Breast epithelium (tissue), 4 donors: ENCODE measurements at regions not wholly inside any gene's neighbourhood (a gene's known extent, or its start where the extent isn't known, plus 50 kb on each side); places are given as distances from the start of the nearest gene placed in this dataset.

Source experiments
- DNase-seq, 2 donors: peaks; one replicate each; pipeline ENCODE4 v3.0.0-alpha.2; 2019; ENCODE audit warnings: low spot score in 2 of 2
- H3K27ac ChIP-seq, 2 donors: fragments of 200-600 bp; sonication (generic) in 1 of 2; one replicate each; pipeline ENCODE4 v1.5.1; 2016 to 2019; ENCODE audit warnings: mild to moderate bottlenecking in 1 of 2
- H3K27me3 ChIP-seq, 2 donors: fragments of 200-600 bp; sonication (generic) in 1 of 2; one replicate each; pipeline versions ENCODE4 v1.5.1 to v1.6.0; 2017 to 2019; ENCODE audit warnings: control low read depth in 1 of 2, mild to moderate bottlenecking in 1 of 2
- H3K36me3 ChIP-seq: fragments of 200-600 bp; one replicate; pipeline ENCODE4 v1.5.1; 2019
- H3K4me1 ChIP-seq, 2 donors: fragments of 200-600 bp; sonication (generic); one replicate each; pipeline ENCODE4 v1.5.1; 2016 to 2019; ENCODE audit warnings: control low read depth in 1 of 2
- H3K4me3 ChIP-seq, 3 donors: fragments of 200-600 bp; sonication (generic); 1 replicate in 2 of 3; 2 replicates in 1 of 3; pipeline ENCODE4 v1.5.1; 2016 to 2019; ENCODE audit warnings: mild to moderate bottlenecking in 3 of 3, moderate library complexity in 2 of 3
- H3K9me3 ChIP-seq, 2 donors: fragments of 200-600 bp; sonication (generic) in 1 of 2; one replicate each; pipeline ENCODE4 v1.5.1; 2016 to 2019; ENCODE audit warnings: control low read depth in 1 of 2
- CTCF ChIP-seq, 3 donors: fragments of 450-650 bp; IDR thresholded peaks; one replicate each; pipeline ENCODE4 v1.5.1; 2016 to 2017; ENCODE audit warnings: antibody characterized with exemption in 3 of 3, mild to moderate bottlenecking in 3 of 3, moderate library complexity in 3 of 3
- POLR2A ChIP-seq: fragments of 450-650 bp; IDR thresholded peaks from one replicate; pipeline ENCODE4 v1.6.1; 2016; ENCODE audit warnings: antibody characterized with exemption, mild to moderate bottlenecking, moderate library complexity
- POLR2AphosphoS5 ChIP-seq, 3 donors: sonication (generic); formaldehyde crosslinking; IDR thresholded peaks; one replicate each; pipeline ENCODE4 v1.6.1; 2017; ENCODE audit warnings: antibody characterized with exemption in 3 of 3
- intact Hi-C: fragments of 100-400 bp; cut with DNase I; formaldehyde crosslinking; loops from one replicate; pipeline ENCODE4 v1.15.1; 2023; ENCODE audit warnings: low total_unique reads

GRCh38 chr2:67216881-67217280 lies 180.3 kb upstream of the ETAA1 start:
- DNase-seq: no peak
- TF ChIP-seq POLR2A (no peak), POLR2AphosphoS5 (IDR thresholded peaks at IDR 0.05) (no peak), CTCF (IDR thresholded peaks at IDR 0.05) (no peak)
- no peaks in the 10 kb centered on the region for H3K4me1 ChIP-seq
- H3K9me3 ChIP-seq: no peaks in the 10 kb centered on the region
- intact Hi-C loops: no loop called here
- no peaks in the 10 kb centered on the region for H3K27me3 ChIP-seq
- no peaks in the 10 kb centered on the region for H3K36me3 ChIP-seq
- H3K4me3 ChIP-seq: no peak overlapping the region
- H3K27ac ChIP-seq: no peak overlapping the region

GRCh38 chr2:67217398-67217797 lies 179.7 kb upstream of the ETAA1 start:
- Histone ChIP-seq H3K4me1 (no peaks in the 10 kb centered on the region), H3K27ac (no peak overlapping the region), H3K9me3 (no peaks in the 10 kb centered on the region), H3K4me3 (no peak overlapping the region), H3K36me3 (no peaks in the 10 kb centered on the region), H3K27me3 (no peaks in the 10 kb centered on the region)
- intact Hi-C loops: no loop called here
- no peak for DNase-seq
- no peak for TF ChIP-seq POLR2A
- TF ChIP-seq CTCF (IDR thresholded peaks at IDR 0.05): no peak
- TF ChIP-seq POLR2AphosphoS5 (IDR thresholded peaks at IDR 0.05): no peak

GRCh38 chr2:67218056-67218455 lies 179.1 kb upstream of the ETAA1 start:
- Histone ChIP-seq H3K36me3 (no peaks in the 10 kb centered on the region), H3K4me1 (no peaks in the 10 kb centered on the region), H3K4me3 (no peak overlapping the region), H3K27me3 (no peaks in the 10 kb centered on the region), H3K27ac (no peak overlapping the region), H3K9me3 (no peaks in the 10 kb centered on the region)
- intact Hi-C loops: no loop called here
- TF ChIP-seq CTCF (IDR thresholded peaks at IDR 0.05): no peak
- no peak for TF ChIP-seq POLR2A
- no peak for TF ChIP-seq POLR2AphosphoS5 (IDR thresholded peaks at IDR 0.05)
- no peak for DNase-seq

GRCh38 chr2:67219651-67220050 lies 177.5 kb upstream of the ETAA1 start:
- Histone ChIP-seq H3K9me3 (no peaks in the 10 kb centered on the region), H3K36me3 (no peaks in the 10 kb centered on the region), H3K4me1 (no peaks in the 10 kb centered on the region), H3K27ac (no peak overlapping the region), H3K27me3 (no peaks in the 10 kb centered on the region), H3K4me3 (no peak overlapping the region)
- intact Hi-C loops: loop anchor here (2.0 kb wide), 1 partner anchor 27 kb away; no protein-coding TSS in a partner anchor
- TF ChIP-seq POLR2AphosphoS5 (IDR thresholded peaks at IDR 0.05): no peak
- no peak for TF ChIP-seq POLR2A
- TF ChIP-seq CTCF (IDR thresholded peaks at IDR 0.05): no peak
- DNase-seq: no peak

- no peaks in the 10 kb centered on the region for H3K4me1 ChIP-seq
- TF ChIP-seq POLR2AphosphoS5 (IDR thresholded peaks at IDR 0.05) (no peak), CTCF (IDR thresholded peaks at IDR 0.05) (no peak), POLR2A (no peak)
- no peak for DNase-seq
- no peaks in the 10 kb centered on the region for H3K9me3 ChIP-seq
- no peaks in the 10 kb centered on the region for H3K27me3 ChIP-seq
- H3K36me3 ChIP-seq: no peaks in the 10 kb centered on the region
- intact Hi-C loops: loop anchor here (2.0 kb wide), 1 partner anchor 26 kb away; no protein-coding TSS in a partner anchor
- no peak overlapping the region for H3K4me3 ChIP-seq
- no peak overlapping the region for H3K27ac ChIP-seq
These were observed 175.9 kb upstream of the ETAA1 start for GRCh38 chr2:67221266-67221665.
